ENCODE measurements at regions not wholly inside any gene's neighbourhood (a gene's known extent, or its start where the extent isn't known, plus 50 kb on each side); places are given as distances from the start of the nearest gene placed in this dataset.

DNA sequence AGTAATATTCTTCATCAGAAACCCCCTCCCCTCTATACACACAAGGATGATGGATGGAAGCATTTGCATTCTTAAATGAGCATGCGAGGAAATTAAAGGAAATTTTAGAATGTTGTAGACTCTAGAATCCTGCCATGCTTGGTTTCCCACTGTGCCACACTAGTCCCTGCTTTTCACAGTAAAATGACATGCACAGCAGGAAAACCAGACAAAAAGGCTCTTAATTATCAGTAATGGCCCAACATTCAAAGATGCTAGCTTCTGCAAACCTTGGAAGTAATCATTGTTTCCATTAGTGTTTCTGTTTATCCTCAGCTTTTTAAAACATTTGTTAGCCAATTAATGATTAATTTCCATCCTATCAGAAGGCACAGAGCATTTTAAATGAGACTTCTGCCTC lies 255.8 kb downstream of the SLCO4C1 start:
- ChIA-PET POLR2A (no interaction called here), CTCF (ENCODE audit: low intra/inter-chr PET ratio, low total read pairs) (no interaction called here)
- WGBS (ENCODE audit: low lambda C conversion rate) = 67% methylated on average over 1 of the region's 1 CpG
- FAIRE-seq = no peak
- H4K20me1 ChIP-seq (ENCODE audit: insufficient read depth, low read length) = no peaks in the 10 kb centered on the region
- no peak overlapping the region for H3K4me3 ChIP-seq (replicated peaks in 1 of 3; ENCODE audit: insufficient read depth in 1 of 3, low read depth in 2 of 3, low read length in 3 of 3)
- no peaks in the 10 kb centered on the region for H3K9me3 ChIP-seq (ENCODE audit: low read length)
- H3K4me2 ChIP-seq (ENCODE audit: low read depth, low read length) = no peak overlapping the region
- no peak overlapping the region for H3K9ac ChIP-seq (ENCODE audit: insufficient read depth, low read depth, low read length)
- intact Hi-C loops (cut with micrococcal nuclease; ENCODE audit: unreplicated experiment) (no loop called here), in situ Hi-C loops (cut with HindIII; ENCODE audit: extremely low pct_ligation_motif_present, low pct_unique_long_range_greater_than_20kb) (no loop called here)
- ATAC-seq = no peak
- no peak overlapping the region for H3K27ac ChIP-seq (ENCODE audit: extremely low read length, insufficient read depth, low read length)
- H2AFZ ChIP-seq (ENCODE audit: low read length) = no peak overlapping the region
- DNase-seq (ENCODE audit: low spot score) = no peak
- no peaks in the 10 kb centered on the region for H3K79me2 ChIP-seq (ENCODE audit: insufficient read depth, low read length)
- no peaks in the 10 kb centered on the region for H3K4me1 ChIP-seq (ENCODE audit: insufficient read depth, low read length)
- H3K36me3 ChIP-seq (replicated peaks in 1 of 2; ENCODE audit: control insufficient read depth in 1 of 2, insufficient read depth in 2 of 2, low read length in 2 of 2) = no peaks in the 10 kb centered on the region
- H3K27me3 ChIP-seq (ENCODE audit: control insufficient read depth in 1 of 2, insufficient read depth in 2 of 2, low read length in 2 of 2) = no peaks in the 10 kb centered on the region
- no TSS peak for BruUV-seq (replicated peaks)
- TF ChIP-seq PTBP1 (IDR thresholded peaks at IDR 0.05; ENCODE audit: low read depth, low read length, poor library complexity, severe bottlenecking) (no peak), IKZF1 (IDR thresholded peaks at IDR 0.05) (no peak), ZNF253 (CRISPR knock-in tag; IDR thresholded peaks at IDR 0.05; ENCODE audit: borderline replicate concordance) (no peak), ZNF609 (CRISPR knock-in tag; IDR thresholded peaks at IDR 0.05; ENCODE audit: borderline replicate concordance) (no peak), CBX1 (IDR thresholded peaks at IDR 0.05; ENCODE audit: low read depth) (no peak), DPF2 (CRISPR knock-in tag; IDR thresholded peaks at IDR 0.05; ENCODE audit: borderline replicate concordance, low read depth) (no peak), ZNF605 (CRISPR knock-in tag; IDR thresholded peaks at IDR 0.05) (no peak), ZNF720 (CRISPR knock-in tag; IDR thresholded peaks at IDR 0.05) (no peak), SP1 (IDR thresholded peaks at IDR 0.05) (no peak), SP1 (CRISPR knock-in tag; IDR thresholded peaks at IDR 0.05) (no peak), AHR (CRISPR knock-in tag; IDR thresholded peaks at IDR 0.05) (no peak)
- TF ChIP-seq, protein P1, sequence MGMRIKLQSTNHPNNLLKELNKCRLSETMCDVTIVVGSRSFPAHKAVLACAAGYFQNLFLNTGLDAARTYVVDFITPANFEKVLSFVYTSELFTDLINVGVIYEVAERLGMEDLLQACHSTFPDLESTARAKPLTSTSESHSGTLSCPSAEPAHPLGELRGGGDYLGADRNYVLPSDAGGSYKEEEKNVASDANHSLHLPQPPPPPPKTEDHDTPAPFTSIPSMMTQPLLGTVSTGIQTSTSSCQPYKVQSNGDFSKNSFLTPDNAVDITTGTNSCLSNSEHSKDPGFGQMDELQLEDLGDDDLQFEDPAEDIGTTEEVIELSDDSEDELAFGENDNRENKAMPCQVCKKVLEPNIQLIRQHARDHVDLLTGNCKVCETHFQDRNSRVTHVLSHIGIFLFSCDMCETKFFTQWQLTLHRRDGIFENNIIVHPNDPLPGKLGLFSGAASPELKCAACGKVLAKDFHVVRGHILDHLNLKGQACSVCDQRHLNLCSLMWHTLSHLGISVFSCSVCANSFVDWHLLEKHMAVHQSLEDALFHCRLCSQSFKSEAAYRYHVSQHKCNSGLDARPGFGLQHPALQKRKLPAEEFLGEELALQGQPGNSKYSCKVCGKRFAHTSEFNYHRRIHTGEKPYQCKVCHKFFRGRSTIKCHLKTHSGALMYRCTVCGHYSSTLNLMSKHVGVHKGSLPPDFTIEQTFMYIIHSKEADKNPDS (CRISPR knock-in tag; IDR thresholded peaks at IDR 0.05) = no peak
- TF ChIP-seq, protein P2, sequence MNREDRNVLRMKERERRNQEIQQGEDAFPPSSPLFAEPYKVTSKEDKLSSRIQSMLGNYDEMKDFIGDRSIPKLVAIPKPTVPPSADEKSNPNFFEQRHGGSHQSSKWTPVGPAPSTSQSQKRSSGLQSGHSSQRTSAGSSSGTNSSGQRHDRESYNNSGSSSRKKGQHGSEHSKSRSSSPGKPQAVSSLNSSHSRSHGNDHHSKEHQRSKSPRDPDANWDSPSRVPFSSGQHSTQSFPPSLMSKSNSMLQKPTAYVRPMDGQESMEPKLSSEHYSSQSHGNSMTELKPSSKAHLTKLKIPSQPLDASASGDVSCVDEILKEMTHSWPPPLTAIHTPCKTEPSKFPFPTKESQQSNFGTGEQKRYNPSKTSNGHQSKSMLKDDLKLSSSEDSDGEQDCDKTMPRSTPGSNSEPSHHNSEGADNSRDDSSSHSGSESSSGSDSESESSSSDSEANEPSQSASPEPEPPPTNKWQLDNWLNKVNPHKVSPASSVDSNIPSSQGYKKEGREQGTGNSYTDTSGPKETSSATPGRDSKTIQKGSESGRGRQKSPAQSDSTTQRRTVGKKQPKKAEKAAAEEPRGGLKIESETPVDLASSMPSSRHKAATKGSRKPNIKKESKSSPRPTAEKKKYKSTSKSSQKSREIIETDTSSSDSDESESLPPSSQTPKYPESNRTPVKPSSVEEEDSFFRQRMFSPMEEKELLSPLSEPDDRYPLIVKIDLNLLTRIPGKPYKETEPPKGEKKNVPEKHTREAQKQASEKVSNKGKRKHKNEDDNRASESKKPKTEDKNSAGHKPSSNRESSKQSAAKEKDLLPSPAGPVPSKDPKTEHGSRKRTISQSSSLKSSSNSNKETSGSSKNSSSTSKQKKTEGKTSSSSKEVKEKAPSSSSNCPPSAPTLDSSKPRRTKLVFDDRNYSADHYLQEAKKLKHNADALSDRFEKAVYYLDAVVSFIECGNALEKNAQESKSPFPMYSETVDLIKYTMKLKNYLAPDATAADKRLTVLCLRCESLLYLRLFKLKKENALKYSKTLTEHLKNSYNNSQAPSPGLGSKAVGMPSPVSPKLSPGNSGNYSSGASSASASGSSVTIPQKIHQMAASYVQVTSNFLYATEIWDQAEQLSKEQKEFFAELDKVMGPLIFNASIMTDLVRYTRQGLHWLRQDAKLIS (CRISPR knock-in tag; IDR thresholded peaks at IDR 0.05) = no peak
